B cell (primary cell): ENCODE measurements at regions not wholly inside any gene's neighbourhood (a gene's known extent, or its start where the extent isn't known, plus 50 kb on each side); places are given as distances from the start of the nearest gene placed in this dataset.

Experiments used
- ATAC-seq: fragments of 200-7000 bp; cut with Tn5 transposase; one replicate; pipeline ENCODE4 v1.10.0; 2021; ENCODE audit warnings: low read depth, mild to moderate bottlenecking, moderate number of reproducible peaks, moderate library complexity
- CTCF ChIA-PET: fragments of 350-600 bp; sonication (Branson Sonifier 250); formaldehyde crosslinking; loops from one replicate; lab custom pipeline; 2021; ENCODE audit warnings: antibody characterized with exemption, inconsistent platforms; lab: Charles Lee
- POLR2A ChIA-PET: fragments of 350-600 bp; sonication (Branson Sonifier 250); formaldehyde crosslinking; loops from one replicate; lab custom pipeline; 2021; ENCODE audit warnings: antibody characterized with exemption; lab: Charles Lee
- DNase-seq: peaks from one replicate; pipeline ENCODE4 v3.0.0; 2013
- H2AFZ ChIP-seq: 2 replicates; pipeline ENCODE4 v1.6.1; 2012; ENCODE audit warnings: mild to moderate bottlenecking, low read depth, low read length; ENCODE audit not compliant: insufficient read depth, poor library complexity, severe bottlenecking
- H3K27ac ChIP-seq, 2 donors: 1 replicate in 1 of 2; 2 replicates in 1 of 2; pipeline ENCODE4 v1.5.1; 2012 to 2013; ENCODE audit warnings: low read length in 2 of 2, mild to moderate bottlenecking in 2 of 2, moderate library complexity in 1 of 2
- H3K27me3 ChIP-seq, 4 experiments: fragments of 200-600 bp in 1 of 4; sonication (generic) in 1 of 4; replicated peaks in 1 of 4; 1 replicate in 2 of 4; 2 replicates in 2 of 4; pipeline versions ENCODE4 v1.6.1 to v1.7.0; 2013 to 2016; ENCODE audit warnings: low read length in 3 of 4, mild to moderate bottlenecking in 2 of 4, mixed read lengths in 1 of 4, moderate library complexity in 1 of 4; ENCODE audit not compliant: insufficient read depth in 4 of 4, control insufficient read depth in 3 of 4; ENCODE audit errors: control extremely low read depth in 1 of 4
- H3K36me3 ChIP-seq, 2 experiments: replicated peaks in 1 of 2; 1 replicate in 1 of 2; 2 replicates in 1 of 2; pipeline versions ENCODE4 v1.6.1 to v1.7.1; 2013; ENCODE audit warnings: low read length in 1 of 2; ENCODE audit not compliant: insufficient read depth in 2 of 2, control insufficient read depth in 1 of 2; ENCODE audit errors: control extremely low read depth in 1 of 2, extremely low read depth in 1 of 2
- H3K4me1 ChIP-seq, 2 donors: fragments of 200-600 bp in 1 of 2; sonication (generic) in 1 of 2; 1 replicate in 1 of 2; 2 replicates in 1 of 2; pipeline versions ENCODE4 v1.5.1 to v1.6.1; 2013 to 2017; ENCODE audit warnings: low read length in 2 of 2; ENCODE audit not compliant: control insufficient read depth in 2 of 2, insufficient read depth in 2 of 2
- H3K4me2 ChIP-seq: replicated peaks from 2 replicates; pipeline ENCODE3; 2012; ENCODE audit warnings: mild to moderate bottlenecking, low read depth, low read length; ENCODE audit not compliant: poor library complexity, severe bottlenecking
- H3K4me3 ChIP-seq, 5 experiments: fragments of 200-600 bp in 1 of 5; sonication (generic) in 1 of 5; 1 replicate in 3 of 5; 2 replicates in 2 of 5; pipeline versions ENCODE4 v1.5.1 to v1.7.0; 2011 to 2016; ENCODE audit warnings: low read length in 4 of 5, mild to moderate bottlenecking in 4 of 5, low read depth in 2 of 5, control low read depth in 1 of 5, moderate library complexity in 1 of 5; ENCODE audit not compliant: insufficient read depth in 1 of 5; ENCODE audit errors: control extremely low read depth in 1 of 5, extremely low read depth in 1 of 5
- H3K79me2 ChIP-seq: fragments of 200-600 bp; sonication (generic); one replicate; pipeline ENCODE4 v1.6.0; 2016; ENCODE audit warnings: low read length; ENCODE audit not compliant: control insufficient read depth, insufficient read depth
- H3K9ac ChIP-seq: fragments of 200-600 bp; sonication (generic); 2 replicates; pipeline ENCODE4 v1.6.1; 2017; ENCODE audit warnings: mild to moderate bottlenecking, low read length, moderate library complexity
- H3K9me3 ChIP-seq, 3 donors: one replicate each; pipeline versions ENCODE4 v1.6.1 to v1.7.1; 2013; ENCODE audit warnings: low read length in 2 of 3; ENCODE audit not compliant: control insufficient read depth in 2 of 3, insufficient read depth in 1 of 3; ENCODE audit errors: control extremely low read depth in 1 of 3
- H4K20me1 ChIP-seq: 2 replicates; pipeline ENCODE4 v1.6.0; 2012; ENCODE audit warnings: mild to moderate bottlenecking, low read length; ENCODE audit not compliant: insufficient read depth, control insufficient read depth, poor library complexity, severe bottlenecking
- H3K27ac Mint-ChIP-seq: one replicate; pipeline ENCODE4 v1.8.0; 2021; ENCODE audit warnings: mixed read lengths
- H3K27me3 Mint-ChIP-seq: one replicate; pipeline ENCODE4 v1.8.0; 2021; ENCODE audit warnings: mixed read lengths
- H3K4me1 Mint-ChIP-seq: one replicate; pipeline ENCODE4 v1.8.0; 2021; ENCODE audit warnings: mixed read lengths
- H3K4me3 Mint-ChIP-seq: one replicate; pipeline ENCODE4 v1.8.0; 2021; ENCODE audit warnings: mixed read lengths
- H3K9me3 Mint-ChIP-seq: one replicate; pipeline ENCODE4 v1.8.0; 2022; ENCODE audit warnings: mixed read lengths; ENCODE audit not compliant: insufficient read depth
- EZH2 ChIP-seq: IDR thresholded peaks from 2 replicates; pipeline ENCODE4 v1.6.1; 2012; ENCODE audit warnings: borderline replicate concordance, low read depth, mild to moderate bottlenecking, moderate library complexity, low read length; ENCODE audit not compliant: insufficient read depth, poor library complexity, severe bottlenecking
- WGBS: methylation state at CpG from one replicate; pipeline ENCODE4 v1.1.5; 2013; ENCODE audit warnings: missing lambda C conversion rate; ENCODE audit not compliant: insufficient coverage; 5-methylcytosine and 5-hydroxymethylcytosine counted together
- intact Hi-C: fragments of 100-400 bp; cut with micrococcal nuclease; formaldehyde crosslinking; loops from one replicate; pipeline ENCODE4 v1.10.0; 2022
- TF ChIP-seq, protein P1 (sequence below): fragments of 200-600 bp; IDR thresholded peaks from one replicate; pipeline ENCODE4 v1.8.0; 2022; ENCODE audit warnings: antibody characterized with exemption, mild to moderate bottlenecking

DNA sequence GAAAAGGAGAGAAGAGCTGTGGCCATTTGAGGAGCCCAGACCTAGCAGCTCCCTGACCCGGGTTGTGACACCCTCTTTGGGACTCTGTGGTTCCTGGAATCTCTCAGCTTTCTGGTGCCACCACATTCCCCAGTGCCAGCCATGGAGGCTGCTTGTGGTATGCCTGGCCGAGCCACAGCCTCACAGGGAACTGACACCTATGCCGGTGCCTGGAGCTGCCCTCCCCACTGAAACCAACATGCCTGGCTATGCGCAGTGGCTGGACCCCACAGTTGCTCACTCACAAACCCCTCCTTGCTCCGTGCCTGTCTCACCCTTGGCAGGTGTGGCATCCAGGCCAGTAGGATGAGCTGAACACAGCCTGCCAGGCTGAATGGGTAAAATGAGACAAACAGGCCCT, 749.4 kb downstream of the ARAP2 start:
- no peak for DNase-seq
- no peak overlapping the region for H3K9ac ChIP-seq
- no peaks in the 10 kb centered on the region for H3K4me1 ChIP-seq
- peaks cover 0 to 16% (median 0%) of the 10 kb centered on the region in 3 donors for H3K9me3 ChIP-seq
- Mint-ChIP-seq H3K4me1 (no peaks in the 10 kb centered on the region), H3K4me3 (no peak overlapping the region), H3K27ac (no peak overlapping the region), H3K27me3 (no peaks in the 10 kb centered on the region), H3K9me3 (no peaks in the 10 kb centered on the region)
- no peak overlapping the region for H3K27ac ChIP-seq
- H3K27me3 ChIP-seq = no peaks in the 10 kb centered on the region
- intact Hi-C loops = no loop called here
- CTCF ChIA-PET = no interaction called here
- POLR2A ChIA-PET = no interaction called here
- no peaks in the 10 kb centered on the region for H3K36me3 ChIP-seq
- no peak for TF ChIP-seq EZH2
- TF ChIP-seq, protein P1, sequence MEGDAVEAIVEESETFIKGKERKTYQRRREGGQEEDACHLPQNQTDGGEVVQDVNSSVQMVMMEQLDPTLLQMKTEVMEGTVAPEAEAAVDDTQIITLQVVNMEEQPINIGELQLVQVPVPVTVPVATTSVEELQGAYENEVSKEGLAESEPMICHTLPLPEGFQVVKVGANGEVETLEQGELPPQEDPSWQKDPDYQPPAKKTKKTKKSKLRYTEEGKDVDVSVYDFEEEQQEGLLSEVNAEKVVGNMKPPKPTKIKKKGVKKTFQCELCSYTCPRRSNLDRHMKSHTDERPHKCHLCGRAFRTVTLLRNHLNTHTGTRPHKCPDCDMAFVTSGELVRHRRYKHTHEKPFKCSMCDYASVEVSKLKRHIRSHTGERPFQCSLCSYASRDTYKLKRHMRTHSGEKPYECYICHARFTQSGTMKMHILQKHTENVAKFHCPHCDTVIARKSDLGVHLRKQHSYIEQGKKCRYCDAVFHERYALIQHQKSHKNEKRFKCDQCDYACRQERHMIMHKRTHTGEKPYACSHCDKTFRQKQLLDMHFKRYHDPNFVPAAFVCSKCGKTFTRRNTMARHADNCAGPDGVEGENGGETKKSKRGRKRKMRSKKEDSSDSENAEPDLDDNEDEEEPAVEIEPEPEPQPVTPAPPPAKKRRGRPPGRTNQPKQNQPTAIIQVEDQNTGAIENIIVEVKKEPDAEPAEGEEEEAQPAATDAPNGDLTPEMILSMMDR = no peak
- ATAC-seq = no peak
- 94% methylated on average over 5 of the region's 5 CpGs for WGBS
- H4K20me1 ChIP-seq = no peaks in the 10 kb centered on the region
- H2AFZ ChIP-seq = no peak overlapping the region
- H3K4me2 ChIP-seq = no peak overlapping the region
- H3K4me3 ChIP-seq = no peak overlapping the region
- no peaks in the 10 kb centered on the region for H3K79me2 ChIP-seq

DNA sequence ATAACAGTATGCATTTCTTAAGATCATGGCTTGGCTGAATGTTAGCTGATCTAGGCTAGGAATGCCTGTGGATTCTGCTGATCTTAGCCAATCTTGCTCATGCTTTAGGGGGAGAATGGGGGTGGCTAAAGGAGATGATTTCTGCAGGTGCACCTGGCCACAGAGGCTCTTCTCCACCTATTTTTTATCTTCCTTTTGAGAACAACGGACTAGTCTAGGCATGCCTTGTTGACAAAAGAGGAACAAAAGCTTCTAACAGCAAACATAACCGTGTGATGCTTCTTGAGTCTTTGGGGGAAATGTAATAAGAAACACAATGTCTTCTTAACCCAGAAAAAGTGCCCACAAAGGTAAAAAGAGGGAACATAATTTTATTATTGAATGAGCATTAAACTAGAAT, 743.5 kb downstream of the ARAP2 start:
- H3K9me3 ChIP-seq = no peaks in the 10 kb centered on the region
- no peaks in the 10 kb centered on the region for H3K27me3 Mint-ChIP-seq
- ChIA-PET CTCF (no interaction called here), POLR2A (no interaction called here)
- H3K27ac Mint-ChIP-seq = no peak overlapping the region
- no peak overlapping the region for H3K4me3 ChIP-seq
- no peaks in the 10 kb centered on the region for H3K4me1 Mint-ChIP-seq
- no peak overlapping the region for H3K4me3 Mint-ChIP-seq
- H3K4me1 ChIP-seq = no peaks in the 10 kb centered on the region
- DNase-seq = no peak
- H3K27me3 ChIP-seq = no peaks in the 10 kb centered on the region
- H3K36me3 ChIP-seq = no peaks in the 10 kb centered on the region
- H3K9ac ChIP-seq = no peak overlapping the region
- no peak overlapping the region for H2AFZ ChIP-seq
- H3K9me3 Mint-ChIP-seq = no peaks in the 10 kb centered on the region
- no peaks in the 10 kb centered on the region for H4K20me1 ChIP-seq
- no CpG with 5 or more reads among the region's 2 CpGs for WGBS
- no peak overlapping the region for H3K4me2 ChIP-seq
- intact Hi-C loops = no loop called here
- no peak for ATAC-seq
- TF ChIP-seq, protein P1 = no peak
- no peak for TF ChIP-seq EZH2
- no peaks in the 10 kb centered on the region for H3K79me2 ChIP-seq
- H3K27ac ChIP-seq = no peak overlapping the region
